ENCODE measurements at regions not wholly inside any gene's neighbourhood (a gene's known extent, or its start where the extent isn't known, plus 50 kb on each side); places are given as distances from the start of the nearest gene placed in this dataset.

DNA sequence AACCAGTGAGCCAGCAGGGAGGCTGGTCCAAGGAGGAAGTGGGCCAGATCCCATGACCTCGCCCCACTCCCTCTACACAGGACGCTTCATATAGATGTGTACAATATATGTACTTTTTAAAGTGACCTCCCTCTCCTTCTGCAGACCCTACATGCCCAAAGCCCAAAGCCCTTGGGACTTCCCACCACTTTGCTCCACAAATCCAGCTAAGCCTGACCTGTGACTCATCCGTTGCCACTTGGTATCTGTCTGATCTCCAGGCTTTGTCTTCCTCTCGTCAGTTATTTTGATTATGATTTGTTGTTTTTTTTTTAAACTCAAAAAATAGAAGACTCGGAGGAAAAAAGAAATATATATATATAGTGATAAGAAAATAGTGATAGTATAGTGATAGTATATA, 470.8 kb downstream of the KCNJ3 start:
- TF ChIP-seq LEF1 (IDR thresholded peaks at IDR 0.05; ENCODE audit: borderline replicate concordance) (no peak), ZNF384 (IDR thresholded peaks at IDR 0.05) (no peak)
